SK-N-MC (cell line): ENCODE measurements at regions not wholly inside any gene's neighbourhood (a gene's known extent, or its start where the extent isn't known, plus 50 kb on each side); places are given as distances from the start of the nearest gene placed in this dataset.

Experiments used
- DNase-seq: peaks from one replicate; pipeline ENCODE4 v3.0.0-alpha.2; 2011; ENCODE audit warnings: low read depth, low spot score
- H3K27ac ChIP-seq: fragments of 200-600 bp; sonication (generic); 2 replicates; pipeline ENCODE4 v1.5.1; 2016; ENCODE audit warnings: mixed run types
- H3K36me3 ChIP-seq: fragments of 200-600 bp; sonication (generic); 2 replicates; pipeline ENCODE4 v1.6.1; 2017; ENCODE audit warnings: antibody characterized with exemption, low read length, mixed read lengths; ENCODE audit not compliant: insufficient read depth
- H3K4me3 ChIP-seq: fragments of 200-600 bp; sonication (generic); 2 replicates; pipeline ENCODE4 v1.5.1; 2016
- H3K9ac ChIP-seq: fragments of 200-600 bp; sonication (generic); 2 replicates; pipeline ENCODE4 v1.8.0; 2017; ENCODE audit warnings: mixed run types, mixed read lengths; ENCODE audit not compliant: insufficient read length
- H3K9me3 ChIP-seq: fragments of 200-600 bp; sonication (generic); 2 replicates; pipeline ENCODE4 v1.6.1; 2017; ENCODE audit warnings: low read depth, mild to moderate bottlenecking, antibody characterized with exemption, low read length, moderate library complexity, mixed read lengths
- EZH2 ChIP-seq: fragments of 200-600 bp; sonication (generic); IDR thresholded peaks from one replicate; pipeline ENCODE4 v1.6.1; 2017; ENCODE audit warnings: antibody characterized with exemption
- FOXP2 ChIP-seq: optimal IDR thresholded peaks from 2 replicates; pipeline ENCODE3; 2011; ENCODE audit warnings: mild to moderate bottlenecking, moderate library complexity; ENCODE audit not compliant: insufficient read depth; ENCODE audit errors: extremely low read length, control extremely low read depth
- POLR2AphosphoS5 ChIP-seq: IDR thresholded peaks from 2 replicates; pipeline ENCODE4 v1.6.1; 2012; ENCODE audit warnings: mild to moderate bottlenecking, low read depth, low read length, borderline replicate concordance

GRCh38 chr10:56604624-56605023, 243.6 kb upstream of the ZWINT start:
- H3K9me3 ChIP-seq, result no peaks in the 10 kb centered on the region
- DNase-seq, result no peak
- H3K36me3 ChIP-seq, result no peaks in the 10 kb centered on the region
- TF ChIP-seq POLR2AphosphoS5 (no peak), EZH2 (no peak), FOXP2 (no peak)
- H3K4me3 ChIP-seq, result no peak overlapping the region
- H3K9ac ChIP-seq, result no peak overlapping the region
- H3K27ac ChIP-seq, result no peak overlapping the region

GRCh38 chr10:56599201-56599600, 238.1 kb upstream of the ZWINT start:
- DNase-seq, result no peak
- Histone ChIP-seq H3K27ac (no peak overlapping the region), H3K4me3 (no peak overlapping the region), H3K36me3 (no peaks in the 10 kb centered on the region), H3K9me3 (no peaks in the 10 kb centered on the region), H3K9ac (no peak overlapping the region)
- TF ChIP-seq FOXP2, result no peak
- TF ChIP-seq EZH2, result no peak
- no peak for TF ChIP-seq POLR2AphosphoS5

GRCh38 chr10:56596257-56596656, 235.2 kb upstream of the ZWINT start:
- Histone ChIP-seq H3K4me3 (no peak overlapping the region), H3K9ac (no peak overlapping the region)

GRCh38 chr10:56593120-56593519, 232.1 kb upstream of the ZWINT start:
- no peak overlapping the region for H3K9ac ChIP-seq
- H3K27ac ChIP-seq, result no peak overlapping the region
- no peak for TF ChIP-seq EZH2
- no peak for TF ChIP-seq POLR2AphosphoS5
- no peak for TF ChIP-seq FOXP2
- no peaks in the 10 kb centered on the region for H3K9me3 ChIP-seq
- H3K4me3 ChIP-seq, result no peak overlapping the region
- no peaks in the 10 kb centered on the region for H3K36me3 ChIP-seq
- DNase-seq, result no peak

More at GRCh38 chr10:56596257-56596656, 235.2 kb upstream of the ZWINT start:
- TF ChIP-seq EZH2, result no peak
- TF ChIP-seq FOXP2, result no peak
- TF ChIP-seq POLR2AphosphoS5, result no peak
- H3K9me3 ChIP-seq, result no peaks in the 10 kb centered on the region
- DNase-seq, result no peak
- H3K36me3 ChIP-seq, result no peaks in the 10 kb centered on the region
- H3K27ac ChIP-seq, result no peak overlapping the region

DNA sequence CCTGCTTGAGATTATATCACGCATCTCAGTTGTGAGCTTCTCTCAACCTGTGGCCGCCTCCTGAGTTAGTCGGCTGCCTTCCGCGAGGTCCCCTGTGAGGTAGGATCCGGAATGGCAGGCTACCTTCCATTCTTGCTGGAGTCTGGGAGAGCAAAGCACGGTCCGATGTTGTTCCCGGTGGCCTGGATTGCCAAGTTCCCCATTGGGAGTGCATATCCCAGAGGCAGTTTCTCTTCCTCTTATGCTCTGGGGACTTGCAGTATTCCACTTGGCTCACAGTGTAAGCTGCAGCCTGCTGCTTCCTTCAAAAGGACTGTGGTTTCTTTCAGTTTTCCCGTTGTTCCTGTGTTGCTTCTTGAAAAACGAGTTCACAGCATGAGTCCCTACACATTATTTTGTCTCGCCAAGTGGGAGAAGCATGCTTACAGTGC, 225.4 kb upstream of the ZWINT start:
- no peak for TF ChIP-seq EZH2
- TF ChIP-seq POLR2AphosphoS5, result no peak
- no peak for TF ChIP-seq FOXP2
- Histone ChIP-seq H3K4me3 (no peak overlapping the region), H3K9me3 (no peaks in the 10 kb centered on the region), H3K27ac (no peak overlapping the region), H3K36me3 (no peaks in the 10 kb centered on the region), H3K9ac (no peak overlapping the region)
- no peak for DNase-seq

DNA sequence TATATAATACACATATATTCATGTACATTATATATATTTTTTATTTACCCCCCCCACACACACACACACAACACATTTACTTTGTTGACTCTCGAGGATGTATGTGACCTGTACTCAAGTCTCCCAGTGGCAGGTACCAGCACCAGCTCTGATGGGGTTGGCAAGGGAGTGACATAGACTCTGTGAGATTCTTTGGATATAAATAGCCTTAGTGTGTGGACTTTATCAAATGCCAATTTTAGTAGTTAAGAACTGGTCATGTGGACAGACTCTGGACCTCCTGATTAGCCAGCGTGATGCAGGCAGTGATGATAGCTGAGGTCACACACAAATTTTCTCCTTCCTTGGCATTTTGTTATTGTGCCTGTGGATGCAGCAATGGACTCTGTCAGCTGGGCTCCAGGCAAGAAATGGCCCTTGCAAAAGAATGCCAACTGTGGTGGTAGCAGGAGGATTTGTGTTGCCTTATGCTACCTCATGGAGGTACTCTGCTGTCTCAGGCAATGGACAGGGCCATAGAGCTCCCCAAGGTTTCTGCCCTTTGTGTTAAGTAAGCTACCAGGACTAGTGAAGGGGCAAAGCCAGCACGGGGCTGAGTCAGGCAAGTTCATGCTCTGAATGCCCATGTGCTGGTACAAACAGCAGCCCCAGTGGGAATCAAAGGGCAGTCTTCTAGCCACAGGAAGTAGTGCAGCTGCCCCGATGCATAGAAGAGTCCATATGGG, 224.6 kb upstream of the ZWINT start:
- Histone ChIP-seq H3K9ac (no peak overlapping the region), H3K9me3 (no peaks in the 10 kb centered on the region), H3K36me3 (no peaks in the 10 kb centered on the region), H3K4me3 (no peak overlapping the region), H3K27ac (no peak overlapping the region)
- no peak for TF ChIP-seq EZH2
- TF ChIP-seq POLR2AphosphoS5, result no peak
- TF ChIP-seq FOXP2, result no peak
- DNase-seq, result no peak

- Histone ChIP-seq H3K36me3 (no peaks in the 10 kb centered on the region), H3K4me3 (no peak overlapping the region), H3K9me3 (no peaks in the 10 kb centered on the region), H3K9ac (no peak overlapping the region), H3K27ac (no peak overlapping the region)
- DNase-seq, result no peak
- no peak for TF ChIP-seq POLR2AphosphoS5
- no peak for TF ChIP-seq FOXP2
- no peak for TF ChIP-seq EZH2
These were observed 222.3 kb upstream of the ZWINT start for GRCh38 chr10:56583316-56583715.

DNA sequence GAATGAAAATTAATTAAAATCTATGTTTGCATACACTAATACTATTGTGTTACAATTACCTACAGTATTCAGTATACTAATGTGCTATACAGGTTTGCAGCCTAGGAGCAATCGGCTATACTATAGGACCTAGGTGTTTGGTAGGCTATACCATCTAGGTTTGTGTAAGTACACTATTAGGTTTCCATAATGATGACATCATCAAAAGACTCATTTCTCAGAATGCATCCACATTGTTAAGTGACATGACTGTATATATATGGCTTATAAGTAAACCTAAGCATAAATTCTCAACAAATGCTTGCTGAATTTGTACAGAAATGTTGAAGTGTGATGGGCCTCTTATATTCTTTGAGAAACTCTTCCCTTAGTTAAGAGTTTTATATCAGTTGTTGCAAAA, 206.5 kb upstream of the ZWINT start:
- no peak for DNase-seq
- no peak for TF ChIP-seq EZH2
- no peak for TF ChIP-seq FOXP2
- no peak for TF ChIP-seq POLR2AphosphoS5
- Histone ChIP-seq H3K27ac (no peak overlapping the region), H3K9me3 (no peaks in the 10 kb centered on the region), H3K4me3 (no peak overlapping the region), H3K36me3 (no peaks in the 10 kb centered on the region), H3K9ac (no peak overlapping the region)

DNA sequence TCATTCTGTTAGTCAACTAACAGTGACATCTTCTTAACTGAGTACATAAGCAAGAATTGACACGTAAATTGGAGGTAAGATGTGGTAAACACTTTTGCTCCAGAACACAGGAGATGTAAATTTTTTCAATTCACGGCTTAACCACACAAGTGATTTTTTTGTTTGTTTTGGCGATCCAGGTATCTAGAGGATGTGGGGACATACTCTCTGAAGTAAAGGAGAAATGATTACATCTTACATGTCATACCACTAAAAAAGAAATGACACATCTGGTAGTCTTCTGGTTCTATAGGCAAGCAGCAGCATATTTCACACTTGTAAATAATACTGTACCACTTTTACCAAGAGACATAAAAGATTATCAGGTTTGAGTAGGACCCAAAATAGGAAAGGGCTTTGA, 200.3 kb upstream of the ZWINT start:
- Histone ChIP-seq H3K9ac (no peak overlapping the region), H3K27ac (no peak overlapping the region), H3K36me3 (no peaks in the 10 kb centered on the region), H3K4me3 (no peak overlapping the region), H3K9me3 (no peaks in the 10 kb centered on the region)
- TF ChIP-seq POLR2AphosphoS5, result no peak
- TF ChIP-seq FOXP2, result no peak
- DNase-seq, result no peak
